Stimulated activated CD8-positive, alpha-beta memory T cell treated with anti-CD3 and anti-CD28 coated beads, Interleukin-15, amount 100 ng/mL, for 48 hours (primary cell): ENCODE measurements at regions not wholly inside any gene's neighbourhood (a gene's known extent, or its start where the extent isn't known, plus 50 kb on each side); places are given as distances from the start of the nearest gene placed in this dataset.

Experiments
- DNase-seq, 2 donors: peaks; one replicate each; pipeline ENCODE4 v3.0.0-alpha.2; 2020; ENCODE audit warnings: low read depth in 2 of 2

GRCh38 chr9:13397661-13398060 is 118.2 kb upstream of the MPDZ start:
- DNase-seq: no peak

GRCh38 chr9:13397220-13397619 is 117.7 kb upstream of the MPDZ start:
- no peak for DNase-seq

DNA sequence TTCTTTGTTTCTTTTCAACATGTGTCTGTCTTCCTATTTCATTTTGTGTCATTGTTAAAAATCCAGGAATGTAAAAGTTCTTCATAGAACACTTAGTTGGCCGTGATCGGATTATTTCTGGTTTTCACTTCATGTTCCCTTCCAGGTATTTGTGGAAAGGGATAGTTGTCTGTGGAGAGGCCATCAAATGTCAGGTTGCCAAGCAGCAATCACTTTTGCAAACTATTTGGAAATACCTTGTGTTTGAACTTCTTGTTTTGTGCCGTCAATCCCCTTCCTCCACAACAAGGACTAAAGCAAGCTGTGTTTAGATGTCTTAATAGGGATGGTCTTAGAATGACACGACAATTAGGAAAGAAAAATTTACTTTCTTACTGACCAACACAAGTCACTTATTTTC is 116.9 kb upstream of the MPDZ start:
- DNase-seq: no peak

- no peak for DNase-seq
These were observed 115.7 kb upstream of the MPDZ start for GRCh38 chr9:13395156-13395555.

DNA sequence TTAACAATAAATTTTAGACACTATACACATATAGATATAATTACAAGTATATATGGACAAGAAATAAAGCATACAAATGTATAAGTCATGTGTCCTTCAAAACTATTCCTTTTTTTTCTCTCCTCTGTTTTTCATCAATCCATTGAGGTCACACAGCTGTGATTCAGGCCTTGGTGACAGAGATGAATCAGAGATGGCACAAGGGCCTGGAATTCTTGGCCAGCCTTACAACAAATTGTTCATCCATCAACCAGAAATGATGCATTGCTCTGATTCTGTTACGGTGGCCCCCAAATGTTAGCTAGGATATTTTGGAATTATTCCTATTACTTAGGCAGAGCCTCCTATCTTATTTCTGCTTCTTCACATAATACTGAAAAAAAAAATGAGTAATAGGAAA is 108.7 kb upstream of the MPDZ start:
- DNase-seq: no peak

GRCh38 chr9:13387734-13388067 is 108.2 kb upstream of the MPDZ start:
- DNase-seq: no peak

DNA sequence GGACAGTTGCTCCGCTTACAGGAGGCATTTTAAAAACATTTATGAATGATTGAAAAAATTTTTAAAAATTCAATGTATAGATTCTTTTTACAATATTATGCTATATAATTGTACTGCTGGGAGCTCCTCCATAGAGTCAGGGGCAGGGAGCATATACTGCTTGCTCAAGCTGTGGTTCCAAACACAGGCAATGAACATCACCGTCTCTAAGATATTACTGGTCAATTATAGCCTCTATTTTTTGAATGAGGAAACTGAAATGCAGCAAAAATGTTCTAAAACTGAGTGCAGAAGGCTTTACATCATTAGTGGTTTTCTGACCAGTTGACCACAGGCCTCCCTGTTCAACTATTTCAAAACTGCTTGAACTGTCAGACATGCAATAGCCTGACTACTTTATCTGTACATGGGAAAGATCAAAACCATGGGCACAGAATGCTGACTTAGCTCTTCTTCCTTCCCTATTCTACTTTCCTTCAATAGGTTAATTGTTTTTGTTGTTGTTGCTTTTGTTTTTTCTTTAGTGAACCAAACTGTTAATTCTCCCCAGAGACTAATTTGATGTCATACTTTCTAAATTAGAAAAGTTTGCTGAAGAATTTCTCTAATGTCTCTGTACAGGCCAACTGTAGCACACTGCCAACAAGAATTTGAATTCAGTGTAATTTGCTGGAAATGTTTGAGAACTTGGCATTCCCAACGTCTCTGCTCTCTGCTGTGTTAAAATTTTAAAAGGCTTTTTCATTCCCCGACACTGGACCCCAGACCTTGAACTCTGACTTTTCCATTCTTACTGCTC is 107.6 kb upstream of the MPDZ start:
- no peak for DNase-seq

GRCh38 chr9:13386316-13386715 is 106.8 kb upstream of the MPDZ start:
- no peak for DNase-seq

GRCh38 chr9:13383855-13384254 is 104.4 kb upstream of the MPDZ start:
- DNase-seq: no peak

- no peak for DNase-seq
These were observed 103.7 kb upstream of the MPDZ start for GRCh38 chr9:13383216-13383615.

GRCh38 chr9:13382595-13382994 is 103.1 kb upstream of the MPDZ start:
- no peak for DNase-seq

- no peak for DNase-seq
These were observed 101.4 kb upstream of the MPDZ start for GRCh38 chr9:13380903-13381302.

DNA sequence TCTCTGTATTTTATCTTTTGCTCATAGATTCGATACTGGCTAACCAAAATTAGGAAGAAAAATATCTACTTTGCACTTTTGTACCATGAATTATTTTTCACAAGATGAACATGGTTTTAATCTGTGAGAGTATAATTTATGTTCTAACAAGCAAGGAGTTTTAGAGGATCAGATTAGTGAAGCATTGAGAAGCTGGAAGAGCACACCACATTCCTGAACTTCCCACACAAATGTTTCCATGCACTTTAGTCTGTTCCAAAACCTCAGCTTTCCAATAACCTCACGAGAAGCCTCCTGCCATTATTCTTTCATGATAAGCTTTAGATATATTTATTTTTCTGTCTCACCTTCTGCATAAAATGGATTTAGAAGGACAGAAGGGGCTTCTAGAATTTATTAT is 98.7 kb upstream of the MPDZ start:
- DNase-seq: no peak

DNA sequence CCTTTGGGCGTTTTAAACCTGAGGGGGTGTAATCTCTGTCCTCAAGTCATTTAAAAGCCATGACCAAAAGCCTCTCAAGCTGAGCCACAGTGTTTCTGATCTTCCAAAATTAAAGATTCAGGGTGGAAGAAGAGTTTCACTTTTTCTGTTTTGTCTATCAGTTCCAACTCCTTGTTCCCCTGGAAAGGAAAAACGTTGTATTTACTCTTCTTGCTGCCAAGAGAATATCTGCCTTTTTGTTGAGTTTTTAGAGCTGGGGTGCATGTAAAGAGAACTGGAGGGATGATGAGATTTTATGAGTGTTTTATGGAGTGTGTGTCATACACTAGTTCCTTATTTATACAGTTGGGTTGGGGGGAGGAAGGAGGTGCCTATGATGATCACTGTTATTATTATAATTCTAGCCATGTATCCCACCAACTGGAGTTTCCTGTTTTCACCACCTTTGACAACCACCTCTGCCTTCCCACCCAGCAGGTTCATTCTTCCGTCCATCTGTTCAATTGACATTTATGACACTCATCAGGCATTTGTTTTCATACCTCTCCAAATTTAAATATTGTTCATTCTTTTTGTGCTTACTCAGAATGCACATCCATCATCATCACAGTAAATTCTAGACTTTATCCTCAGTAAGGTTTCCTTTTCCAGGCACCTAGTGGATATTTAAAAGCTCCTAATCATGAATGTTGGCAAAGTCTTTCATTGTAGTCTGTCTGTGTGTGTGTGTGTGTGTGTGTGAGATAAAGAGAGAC is 97.9 kb upstream of the MPDZ start:
- DNase-seq: no peak

DNA sequence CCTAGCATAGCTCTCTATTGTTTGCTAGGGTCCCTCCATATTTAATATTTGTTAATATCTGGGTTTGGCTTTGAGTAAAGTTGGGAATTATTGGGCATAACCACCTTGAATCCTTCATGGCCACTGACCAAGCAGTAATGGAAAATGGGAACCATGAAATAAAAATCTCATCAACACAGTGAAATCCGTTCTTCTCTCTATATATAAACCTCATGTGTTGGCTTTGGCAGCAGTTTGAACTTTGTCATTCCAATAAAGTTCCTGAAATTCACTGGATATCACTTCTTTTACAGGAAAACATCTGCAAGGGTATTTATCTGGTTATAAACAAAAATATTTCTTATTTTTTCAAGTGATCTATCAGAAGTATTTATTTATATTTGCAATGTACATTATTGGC is 93.0 kb upstream of the MPDZ start:
- no peak for DNase-seq

DNA sequence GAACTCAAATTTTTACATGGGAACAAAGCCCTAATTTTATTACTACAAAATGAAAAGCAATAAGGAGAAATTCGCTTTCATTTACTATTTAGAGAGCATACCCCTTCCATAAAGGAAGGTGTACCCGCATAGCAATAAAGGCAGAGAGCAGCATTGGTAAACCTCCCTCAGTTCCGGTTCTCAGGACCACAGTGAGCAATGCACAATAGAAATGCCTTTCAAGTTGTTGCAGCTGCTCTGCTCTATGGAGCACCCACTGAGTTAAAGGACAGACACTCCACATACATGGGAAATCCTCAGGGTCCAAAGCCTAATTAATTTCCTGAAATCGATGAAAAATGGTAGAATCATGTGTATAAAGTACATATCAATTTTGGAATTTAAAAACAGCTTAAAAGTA is 89.9 kb upstream of the MPDZ start:
- DNase-seq: no peak

DNA sequence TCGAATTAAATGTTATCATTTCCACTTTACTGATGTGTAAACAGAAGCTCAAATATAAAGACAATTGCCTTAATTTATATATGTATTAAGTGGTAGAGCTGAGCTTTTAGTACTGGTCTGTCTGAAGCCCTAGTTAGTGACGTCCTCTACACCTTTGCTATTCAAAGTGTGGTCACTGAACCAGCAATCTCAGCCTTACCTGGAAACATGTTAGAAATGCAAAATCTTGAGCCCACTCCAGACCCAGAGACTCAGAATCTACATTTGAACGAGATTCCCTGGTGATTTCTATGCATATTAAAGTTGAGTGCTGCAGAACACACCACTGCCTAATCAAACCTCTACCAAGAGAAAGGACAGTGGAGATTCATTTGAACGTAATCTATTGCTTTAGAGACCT is 88.3 kb upstream of the MPDZ start:
- no peak for DNase-seq

GRCh38 chr9:13364271-13365000 is 84.9 kb upstream of the MPDZ start:
- DNase-seq: no peak

DNA sequence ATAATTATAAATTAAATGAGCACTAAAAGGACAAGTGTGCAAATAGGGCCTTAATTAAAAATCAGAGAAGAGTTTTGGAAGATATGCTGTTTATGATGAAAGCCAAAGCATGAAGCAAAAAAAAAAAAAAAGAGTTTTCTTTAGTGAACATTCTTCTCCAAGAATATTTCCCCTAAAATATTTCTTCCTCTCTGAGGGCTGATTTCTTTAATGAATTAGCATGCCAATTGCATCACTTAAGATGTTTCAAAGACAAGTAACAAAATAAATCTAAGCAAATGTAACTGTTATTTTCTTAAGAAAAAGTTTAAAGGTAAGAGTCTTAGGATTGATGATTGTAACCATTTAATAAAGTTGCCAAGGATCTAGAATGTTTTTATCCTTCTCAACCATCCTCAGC is 81.6 kb upstream of the MPDZ start:
- DNase-seq: no peak

GRCh38 chr9:13360188-13360587 is 80.7 kb upstream of the MPDZ start:
- no peak for DNase-seq

- no peak for DNase-seq
These were observed 78.6 kb upstream of the MPDZ start for GRCh38 chr9:13358128-13358527.

DNA sequence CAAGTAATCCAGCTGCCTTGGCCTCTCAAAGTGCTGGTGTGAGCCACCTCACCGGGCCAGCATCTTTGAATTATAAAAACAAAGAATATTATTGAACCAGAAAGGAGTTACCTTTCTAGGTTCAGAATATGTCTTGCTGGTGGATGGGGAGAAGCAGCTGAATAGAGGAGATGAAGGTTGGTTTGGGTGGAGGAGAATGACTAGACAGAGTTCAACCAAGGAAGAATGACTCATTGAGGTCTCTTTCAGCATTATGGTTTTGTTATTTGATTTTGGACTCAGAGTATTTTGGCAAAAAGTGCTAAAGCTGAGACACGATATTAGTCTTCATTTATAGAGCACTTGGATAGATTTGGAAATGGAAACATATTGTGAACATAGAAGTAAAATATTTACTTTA is 75.2 kb upstream of the MPDZ start:
- DNase-seq: no peak

DNA sequence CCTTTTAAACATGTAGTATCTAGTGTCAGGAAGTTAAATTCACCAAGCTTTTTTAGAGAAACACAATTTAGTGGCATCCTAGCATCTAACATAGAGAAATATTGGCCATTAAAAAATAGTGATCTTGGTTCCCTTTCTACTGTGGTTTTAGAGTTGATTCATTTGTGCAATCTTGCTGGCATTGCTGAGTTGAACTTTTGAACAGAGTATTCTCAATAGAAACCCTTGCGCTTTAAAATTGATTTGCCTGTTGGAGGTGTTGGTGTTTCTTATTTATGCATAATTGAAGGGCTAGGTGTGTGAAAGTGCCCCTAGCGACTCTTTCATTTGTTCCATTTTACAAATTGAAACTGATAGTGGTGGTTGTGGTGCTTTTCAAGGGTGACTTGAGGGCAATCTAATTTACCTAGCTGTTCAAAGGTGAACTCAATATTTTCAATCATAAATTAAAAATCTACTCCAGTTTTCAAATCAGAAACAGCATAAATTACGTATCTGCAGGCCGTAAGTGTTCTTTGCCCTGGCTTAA is 73.0 kb upstream of the MPDZ start:
- DNase-seq: no peak
